ENCODE measurements at regions not wholly inside any gene's neighbourhood (a gene's known extent, or its start where the extent isn't known, plus 50 kb on each side); places are given as distances from the start of the nearest gene placed in this dataset.

DNA sequence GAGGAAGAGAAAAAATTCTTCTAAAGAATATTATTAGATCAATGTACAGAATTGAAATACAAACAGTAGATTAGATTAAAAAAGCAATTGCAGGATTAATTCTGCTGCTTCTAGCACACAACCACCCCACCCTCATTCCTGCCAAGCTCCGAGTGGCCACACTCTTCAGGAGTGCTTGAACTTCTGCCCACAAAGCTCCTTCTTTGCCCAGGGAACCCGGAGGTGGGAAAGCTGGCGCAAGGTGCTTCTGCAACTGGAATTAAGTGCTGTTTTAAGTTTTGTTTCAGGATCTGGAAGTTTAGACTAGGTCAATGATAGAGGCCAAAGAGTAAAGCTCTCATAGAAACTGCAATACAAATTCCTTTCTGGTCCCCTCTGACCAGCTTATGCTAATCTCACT, 94.1 kb upstream of the BMP4 start:
- H3K36me3 ChIP-seq (replicated peaks), result no peaks in the 10 kb centered on the region
- TF ChIP-seq, protein P1, sequence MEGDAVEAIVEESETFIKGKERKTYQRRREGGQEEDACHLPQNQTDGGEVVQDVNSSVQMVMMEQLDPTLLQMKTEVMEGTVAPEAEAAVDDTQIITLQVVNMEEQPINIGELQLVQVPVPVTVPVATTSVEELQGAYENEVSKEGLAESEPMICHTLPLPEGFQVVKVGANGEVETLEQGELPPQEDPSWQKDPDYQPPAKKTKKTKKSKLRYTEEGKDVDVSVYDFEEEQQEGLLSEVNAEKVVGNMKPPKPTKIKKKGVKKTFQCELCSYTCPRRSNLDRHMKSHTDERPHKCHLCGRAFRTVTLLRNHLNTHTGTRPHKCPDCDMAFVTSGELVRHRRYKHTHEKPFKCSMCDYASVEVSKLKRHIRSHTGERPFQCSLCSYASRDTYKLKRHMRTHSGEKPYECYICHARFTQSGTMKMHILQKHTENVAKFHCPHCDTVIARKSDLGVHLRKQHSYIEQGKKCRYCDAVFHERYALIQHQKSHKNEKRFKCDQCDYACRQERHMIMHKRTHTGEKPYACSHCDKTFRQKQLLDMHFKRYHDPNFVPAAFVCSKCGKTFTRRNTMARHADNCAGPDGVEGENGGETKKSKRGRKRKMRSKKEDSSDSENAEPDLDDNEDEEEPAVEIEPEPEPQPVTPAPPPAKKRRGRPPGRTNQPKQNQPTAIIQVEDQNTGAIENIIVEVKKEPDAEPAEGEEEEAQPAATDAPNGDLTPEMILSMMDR (IDR thresholded peaks at IDR 0.05; ENCODE audit: low read depth, low read length, missing control alignments), result no peak
- H3K27me3 ChIP-seq (replicated peaks), result no peaks in the 10 kb centered on the region
- no peak overlapping the region for H3K4me3 ChIP-seq (ENCODE audit: low read depth, low read length)
- in situ Hi-C loops (cut with HindIII; ENCODE audit: low pct_ligation_motif_present, low sequenced_read_pairs), result no loop called here
- no peak for DNase-seq
- H3K27ac ChIP-seq, result no peak overlapping the region

DNA sequence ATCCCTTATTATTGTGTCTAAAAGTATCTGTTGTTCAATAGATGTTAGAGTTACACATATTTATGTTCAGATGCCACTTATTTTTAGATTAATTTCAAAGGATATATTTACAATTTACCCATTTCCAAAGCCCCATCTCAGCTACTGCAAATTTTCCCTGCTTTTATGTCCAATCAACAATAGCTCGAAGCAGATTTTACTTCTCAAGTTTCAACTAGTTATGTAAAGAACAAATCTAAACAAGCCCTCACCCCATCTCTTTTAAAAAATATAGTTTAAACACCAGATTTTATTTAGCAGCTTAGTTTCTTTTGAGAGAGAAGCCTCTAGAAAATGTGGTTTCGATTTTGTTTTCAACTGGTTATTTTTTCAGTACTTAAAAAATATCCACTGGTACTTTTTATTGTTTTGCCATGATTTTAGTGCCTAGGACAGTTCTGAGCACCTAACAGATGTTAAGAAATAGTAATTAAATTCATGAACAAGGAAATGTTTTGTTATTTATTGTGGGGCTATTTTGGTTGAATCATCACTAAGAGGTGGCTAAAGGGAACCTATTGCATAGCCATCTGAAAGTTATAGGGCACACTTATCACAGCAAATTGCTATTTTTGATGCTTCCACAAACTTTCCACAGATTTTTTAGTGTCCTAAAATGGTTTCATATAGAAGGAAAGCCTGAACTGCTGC, 96.2 kb upstream of the BMP4 start:
- in situ Hi-C loops (cut with HindIII; ENCODE audit: low pct_ligation_motif_present, low sequenced_read_pairs), result no loop called here
- H3K27me3 ChIP-seq (replicated peaks), result no peaks in the 10 kb centered on the region
- H3K27ac ChIP-seq, result no peak overlapping the region
- no peaks in the 10 kb centered on the region for H3K36me3 ChIP-seq (replicated peaks)
- TF ChIP-seq, protein P1 (IDR thresholded peaks at IDR 0.05; ENCODE audit: low read depth, low read length, missing control alignments), result no peak
- DNase-seq, result no peak
- H3K4me3 ChIP-seq (ENCODE audit: low read depth, low read length), result no peak overlapping the region

DNA sequence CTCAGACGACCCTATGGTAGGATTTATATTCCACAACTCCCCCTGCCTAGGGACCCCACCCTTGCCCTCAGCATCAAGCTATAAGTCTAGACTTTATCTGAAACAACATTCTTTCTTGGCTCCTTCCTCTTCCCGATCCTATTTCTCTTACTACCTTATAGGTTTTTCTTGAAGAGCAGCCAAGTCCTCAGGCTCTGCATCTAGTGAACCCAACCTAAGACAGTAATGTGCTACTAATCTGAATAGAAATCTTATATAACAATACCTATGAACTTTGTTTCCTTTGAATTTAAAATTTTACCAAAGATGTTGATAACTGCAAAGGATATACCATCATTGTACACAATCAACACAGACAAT, 96.7 kb upstream of the BMP4 start:
- Histone ChIP-seq H3K36me3 (replicated peaks) (no peaks in the 10 kb centered on the region), H3K27ac (no peak overlapping the region), H3K4me3 (ENCODE audit: low read depth, low read length) (no peak overlapping the region), H3K27me3 (replicated peaks) (no peaks in the 10 kb centered on the region)
- TF ChIP-seq, protein P1 (IDR thresholded peaks at IDR 0.05; ENCODE audit: low read depth, low read length, missing control alignments), result no peak
- no peak for DNase-seq
- in situ Hi-C loops (cut with HindIII; ENCODE audit: low pct_ligation_motif_present, low sequenced_read_pairs), result no loop called here

DNA sequence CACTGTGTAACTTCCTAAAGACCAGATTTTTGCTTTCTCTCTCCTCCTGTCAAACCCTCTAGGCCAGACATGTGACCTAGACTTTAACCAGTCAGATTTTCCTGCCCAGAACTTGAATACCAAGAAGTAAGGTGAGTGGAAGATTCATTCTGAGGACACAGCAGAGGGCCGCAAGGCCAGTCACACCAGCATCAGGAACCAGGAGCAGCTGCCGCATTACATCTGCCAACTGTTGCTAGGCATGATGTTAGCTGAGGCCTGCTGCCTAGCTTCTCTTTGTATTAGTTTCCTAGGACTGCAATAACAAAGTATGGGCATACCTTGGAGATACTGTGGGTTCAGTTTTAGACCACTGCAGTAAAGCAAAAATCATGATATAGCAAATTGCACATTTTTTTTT, 101.9 kb upstream of the BMP4 start:
- Histone ChIP-seq H3K4me3 (ENCODE audit: low read depth, low read length) (no peak overlapping the region), H3K27me3 (replicated peaks) (no peaks in the 10 kb centered on the region), H3K36me3 (replicated peaks) (no peaks in the 10 kb centered on the region), H3K27ac (no peak overlapping the region)
- in situ Hi-C loops (cut with HindIII; ENCODE audit: low pct_ligation_motif_present, low sequenced_read_pairs), result no loop called here
- TF ChIP-seq, protein P1 (IDR thresholded peaks at IDR 0.05; ENCODE audit: low read depth, low read length, missing control alignments), result no peak
- no peak for DNase-seq

DNA sequence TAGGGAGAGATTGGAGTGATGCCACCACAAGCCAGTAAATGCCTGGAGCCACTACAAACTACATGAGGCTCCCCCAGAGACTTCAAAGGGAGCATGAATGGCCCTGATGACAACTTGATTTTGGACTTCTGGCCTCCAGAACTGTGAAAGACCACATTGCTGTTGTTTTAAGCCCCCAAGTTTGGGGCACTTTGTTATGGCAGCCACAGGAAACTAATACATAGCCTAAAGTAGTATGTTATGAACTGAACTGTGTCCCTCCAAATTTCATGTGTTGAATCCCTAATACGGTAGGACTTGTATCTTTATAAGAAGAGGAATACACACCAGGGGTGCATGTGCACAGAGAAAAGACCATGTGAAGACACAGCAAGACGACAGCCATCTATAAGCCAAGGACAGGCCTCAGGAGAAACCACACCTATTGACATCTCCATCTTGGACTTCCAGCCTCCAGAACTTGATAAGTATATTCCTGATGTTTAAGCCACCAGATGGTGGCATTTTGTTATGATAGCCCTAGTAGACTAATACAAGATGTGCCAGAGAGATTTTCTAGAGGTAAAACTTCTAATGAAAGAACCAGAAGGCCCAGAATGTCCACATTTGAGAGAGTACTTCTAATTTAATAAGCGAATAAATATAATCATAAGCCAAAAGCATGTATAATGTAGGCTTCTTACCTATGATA, 127.1 kb upstream of the BMP4 start:
- DNase-seq, result no peak
- TF ChIP-seq, protein P1 (IDR thresholded peaks at IDR 0.05; ENCODE audit: low read depth, low read length, missing control alignments), result no peak
- H3K27ac ChIP-seq, result no peak overlapping the region
- no peaks in the 10 kb centered on the region for H3K27me3 ChIP-seq (replicated peaks)
- in situ Hi-C loops (cut with HindIII; ENCODE audit: low pct_ligation_motif_present, low sequenced_read_pairs), result no loop called here
- no peak overlapping the region for H3K4me3 ChIP-seq (ENCODE audit: low read depth, low read length)
- H3K36me3 ChIP-seq (replicated peaks), result no peaks in the 10 kb centered on the region

Data from brain microvascular endothelial cell (primary cell).